ENCODE measurements at regions not wholly inside any gene's neighbourhood (a gene's known extent, or its start where the extent isn't known, plus 50 kb on each side); places are given as distances from the start of the nearest gene placed in this dataset.

GRCh38 chr18:25895518-25895917 is 194.9 kb downstream of the SS18 start:
- TF ChIP-seq POLR2AphosphoS5 (IDR thresholded peaks at IDR 0.05; ENCODE audit: low read depth, low read length) (no peak), CTCF (IDR thresholded peaks at IDR 0.05 in 2 of 3, conservative IDR thresholded peaks at IDR 0.05 in 1 of 3; ENCODE audit: borderline replicate concordance in 1 of 3, insufficient read depth in 1 of 3, low read depth in 2 of 3, low read length in 2 of 3) (no peak), POLR2A (IDR thresholded peaks at IDR 0.05; ENCODE audit: borderline replicate concordance, extremely low read depth, insufficient read depth, insufficient read length) (no peak), EZH2 (IDR thresholded peaks at IDR 0.05) (no peak)

Measured in HCT116 (cell line).